SK-N-SH (cell line): ENCODE measurements at regions not wholly inside any gene's neighbourhood (a gene's known extent, or its start where the extent isn't known, plus 50 kb on each side); places are given as distances from the start of the nearest gene placed in this dataset.

ENCODE experiments used
- CTCF ChIA-PET: fragments of 300-600, 350-600 bp; formaldehyde crosslinking; extraction: SDS; loops from one replicate; lab custom pipeline; 2021; lab: Yijun Ruan, JAX
- POLR2A ChIA-PET: fragments of 350-600 bp; sonication (Branson Sonifier 250); formaldehyde crosslinking; extraction: SDS; loops from one replicate; lab custom pipeline; 2020; ENCODE audit warnings: antibody characterized with exemption, inconsistent platforms; lab: Yijun Ruan, JAX
- DNase-seq: peaks from one replicate; pipeline ENCODE4 v3.0.0; 2012
- H2AFZ ChIP-seq: fragments of 200-600 bp; sonication (generic); 2 replicates; pipeline ENCODE4 v1.8.1; 2016; ENCODE audit warnings: antibody characterized with exemption, mild to moderate bottlenecking, low read depth
- H3F3A ChIP-seq: fragments of 200-600 bp; sonication (generic); replicated peaks from 2 replicates; pipeline ENCODE3; 2016; ENCODE audit warnings: antibody characterized with exemption, mild to moderate bottlenecking; ENCODE audit not compliant: insufficient read depth
- H3K27ac ChIP-seq, 2 experiments: fragments of 200-500 bp in 1 of 2; fragments of 200-600 bp in 1 of 2; sonication (Bioruptor generic) in 1 of 2; sonication (generic), shearing (Covaris generic) in 1 of 2; 2 replicates each; pipeline versions ENCODE4 v1.5.1 to v1.6.1; 2014 to 2016; ENCODE audit warnings: low read depth in 2 of 2, inconsistent platforms in 1 of 2, low read length in 1 of 2, mild to moderate bottlenecking in 1 of 2, mixed read lengths in 1 of 2
- H3K27me3 ChIP-seq: fragments of 200-600 bp; sonication (generic), shearing (Covaris generic); 2 replicates; pipeline ENCODE4 v1.6.1; 2016; ENCODE audit warnings: mixed run types; ENCODE audit not compliant: insufficient read depth
- H3K36me3 ChIP-seq, 2 experiments: fragments of 200-500 bp in 1 of 2; fragments of 200-600 bp in 1 of 2; sonication (Bioruptor generic) in 1 of 2; sonication (generic) in 1 of 2; replicated peaks in 1 of 2; 2 replicates each; pipeline versions ENCODE3 to v1.5.1; 2014 to 2016; ENCODE audit warnings: low read length in 1 of 2, mild to moderate bottlenecking in 1 of 2; ENCODE audit not compliant: insufficient read depth in 2 of 2, control insufficient read depth in 1 of 2
- H3K4me1 ChIP-seq, 2 experiments: fragments of 200-500 bp in 1 of 2; fragments of 200-600 bp in 1 of 2; sonication (Bioruptor generic) in 1 of 2; sonication (generic), shearing (Covaris generic) in 1 of 2; 2 replicates each; pipeline versions ENCODE4 v1.5.1 to v1.6.1; 2014 to 2016; ENCODE audit warnings: low read depth in 1 of 2, low read length in 1 of 2, mixed run types in 1 of 2; ENCODE audit not compliant: insufficient read depth in 2 of 2, control insufficient read depth in 1 of 2
- H3K4me2 ChIP-seq: fragments of 200-600 bp; sonication (generic), shearing (Covaris generic); 2 replicates; pipeline ENCODE4 v1.6.1; 2017; ENCODE audit warnings: mixed run types
- H3K4me3 ChIP-seq, 2 experiments: fragments of 200-500 bp in 1 of 2; fragments of 200-600 bp in 1 of 2; sonication (Bioruptor generic) in 1 of 2; sonication (generic), shearing (Covaris generic) in 1 of 2; 2 replicates each; pipeline versions ENCODE4 v1.5.1 to v1.8.1; 2014 to 2016; ENCODE audit warnings: low read depth in 2 of 2, inconsistent platforms in 1 of 2, low read length in 1 of 2, mild to moderate bottlenecking in 1 of 2, mixed read lengths in 1 of 2, moderate library complexity in 1 of 2
- H3K79me2 ChIP-seq: fragments of 200-600 bp; sonication (generic); 2 replicates; pipeline ENCODE4 v1.8.1; 2017; ENCODE audit warnings: mild to moderate bottlenecking; ENCODE audit not compliant: insufficient read depth
- H3K9ac ChIP-seq: fragments of 200-600 bp; sonication (generic); 2 replicates; pipeline ENCODE4 v1.6.1; 2017; ENCODE audit warnings: mixed run types
- H3K9me2 ChIP-seq: fragments of 200-600 bp; sonication (generic); 2 replicates; pipeline ENCODE4 v1.6.1; 2017; ENCODE audit warnings: mixed run types
- H3K9me3 ChIP-seq: fragments of 200-600 bp; sonication (generic); 2 replicates; pipeline ENCODE4 v1.6.1; 2017; ENCODE audit warnings: mixed run types, mild to moderate bottlenecking, moderate library complexity
- H4K20me1 ChIP-seq: fragments of 200-600 bp; sonication (generic); 2 replicates; pipeline ENCODE4 v1.6.1; 2017; ENCODE audit warnings: mild to moderate bottlenecking, mixed run types; ENCODE audit not compliant: insufficient read depth
- CHD2 ChIP-seq: fragments of 150-350 bp; IDR thresholded peaks from 2 replicates; pipeline ENCODE4 v1.6.1; 2018; ENCODE audit warnings: low read length; ENCODE audit not compliant: partially characterized antibody
- ELF1 ChIP-seq: IDR thresholded peaks from 2 replicates; pipeline ENCODE4 v1.4.0; 2012
- EP300 ChIP-seq, 2 experiments: IDR thresholded peaks; 2 replicates each; pipeline versions ENCODE4 v1.4.0 to v1.6.1; 2012; ENCODE audit warnings: borderline replicate concordance in 1 of 2, low read depth in 1 of 2, low read length in 1 of 2
- EZH2phosphoT487 ChIP-seq: fragments of 200-600 bp; sonication (generic); IDR thresholded peaks from 2 replicates; pipeline ENCODE4 v1.6.1; 2017; ENCODE audit warnings: low read depth, mixed run types, mild to moderate bottlenecking, antibody characterized with exemption, moderate library complexity, borderline replicate concordance
- FOSL2 ChIP-seq: IDR thresholded peaks from 2 replicates; pipeline ENCODE4 v1.4.0; 2012; ENCODE audit warnings: low read depth, mild to moderate bottlenecking, moderate library complexity, borderline replicate concordance
- FOXJ3 ChIP-seq: sonication (generic); formaldehyde crosslinking; IDR thresholded peaks from 2 replicates; pipeline ENCODE4 v1.5.1; 2020; ENCODE audit warnings: mild to moderate bottlenecking, missing genetic modification reagents
- GABPA ChIP-seq: IDR thresholded peaks from 2 replicates; pipeline ENCODE4 v1.4.0; 2012; ENCODE audit warnings: low read depth, mild to moderate bottlenecking
- GATA2 ChIP-seq: sonication (generic); formaldehyde crosslinking; IDR thresholded peaks from 2 replicates; pipeline ENCODE4 v1.5.0; 2020; ENCODE audit warnings: mild to moderate bottlenecking, missing genetic modification reagents
- IRF3 ChIP-seq: fragments of 150-350 bp; IDR thresholded peaks from 2 replicates; pipeline ENCODE4 v1.6.1; 2016; ENCODE audit warnings: mild to moderate bottlenecking, low read depth, low read length
- JUND ChIP-seq: IDR thresholded peaks from 2 replicates; pipeline ENCODE4 v1.4.0; 2012
- MAX ChIP-seq: IDR thresholded peaks from 2 replicates; pipeline ENCODE4 v1.4.0; 2012; ENCODE audit warnings: low read depth
- MEF2A ChIP-seq: IDR thresholded peaks from 2 replicates; pipeline ENCODE4 v1.4.0; 2012; ENCODE audit warnings: low read depth, borderline replicate concordance
- MXI1 ChIP-seq: IDR thresholded peaks from 2 replicates; pipeline ENCODE4 v1.6.1; 2012; ENCODE audit warnings: mild to moderate bottlenecking, low read depth, low read length, improper control_type of control experiment
- NFIC ChIP-seq: IDR thresholded peaks from 2 replicates; pipeline ENCODE4 v1.4.0; 2012; ENCODE audit warnings: borderline replicate concordance
- NRF1 ChIP-seq: IDR thresholded peaks from 2 replicates; pipeline ENCODE4 v1.6.1; 2012; ENCODE audit warnings: low read depth, mild to moderate bottlenecking, low read length
- PBX3 ChIP-seq: IDR thresholded peaks from 2 replicates; pipeline ENCODE4; 2012
- POLR2AphosphoS5 ChIP-seq: IDR thresholded peaks from 2 replicates; pipeline ENCODE4 v1.6.1; 2012; ENCODE audit warnings: low read depth, low read length
- RAD21 ChIP-seq: IDR thresholded peaks from 2 replicates; pipeline ENCODE4 v1.6.1; 2012; ENCODE audit warnings: mild to moderate bottlenecking, low read length
- RCOR1 ChIP-seq: fragments of 150-350 bp; IDR thresholded peaks from 2 replicates; pipeline ENCODE4 v1.6.1; 2017; ENCODE audit warnings: antibody characterized with exemption, low read length
- RFX5 ChIP-seq: IDR thresholded peaks from 2 replicates; pipeline ENCODE4 v1.6.1; 2012; ENCODE audit warnings: mild to moderate bottlenecking, improper control_type of control experiment, low read length
- RXRA ChIP-seq: IDR thresholded peaks from 2 replicates; pipeline ENCODE4 v1.4.0; 2012; ENCODE audit warnings: low read depth, mild to moderate bottlenecking, borderline replicate concordance
- SIN3A ChIP-seq: IDR thresholded peaks from 2 replicates; pipeline ENCODE4 v1.6.1; 2012; ENCODE audit warnings: low read depth, mild to moderate bottlenecking, low read length, moderate library complexity, borderline replicate concordance
- SMC3 ChIP-seq: IDR thresholded peaks from 2 replicates; pipeline ENCODE4 v1.6.1; 2012; ENCODE audit warnings: low read depth, low read length, improper control_type of control experiment
- TAF1 ChIP-seq: IDR thresholded peaks from 2 replicates; pipeline ENCODE4 v1.6.1; 2012; ENCODE audit warnings: low read depth, mild to moderate bottlenecking, low read length, moderate library complexity, borderline replicate concordance
- TCF12 ChIP-seq: IDR thresholded peaks from 2 replicates; pipeline ENCODE4 v1.4.0; 2012
- TEAD4 ChIP-seq: IDR thresholded peaks from 2 replicates; pipeline ENCODE4 v1.4.0; 2012; ENCODE audit warnings: mild to moderate bottlenecking, borderline replicate concordance; ENCODE audit not compliant: insufficient read depth
- USF1 ChIP-seq: IDR thresholded peaks from 2 replicates; pipeline ENCODE4 v1.4.0; 2012; ENCODE audit warnings: low read depth, borderline replicate concordance
- YY1 ChIP-seq: IDR thresholded peaks from 2 replicates; pipeline ENCODE4 v1.4.0; 2012; ENCODE audit warnings: low read depth, mild to moderate bottlenecking
- ZBTB33 ChIP-seq: IDR thresholded peaks from 2 replicates; pipeline ENCODE4 v1.4.0; 2012; ENCODE audit warnings: low read depth, borderline replicate concordance
- WGBS: methylation state at CpG from one replicate; pipeline ENCODE4 v1.1.6; 2017; ENCODE audit warnings: low lambda C conversion rate; 5-methylcytosine and 5-hydroxymethylcytosine counted together

GRCh38 chr5:174371600-174372094, 326.1 kb downstream of the NSG2 start:
- WGBS: 10% methylated on average over 9 of the region's 10 CpGs
- Histone ChIP-seq H3K4me1 (peaks cover 8 to 14% of the 10 kb centered on the region in 2 experiments), H3K4me3 (no peak overlapping the region), H3K4me2 (peak overlapping the region; percentile 63; the same call in 1 of the 2 replicates), H3K9ac (peak overlapping the region; percentile 34; the same call in 1 of the 2 replicates), H4K20me1 (no peaks in the 10 kb centered on the region), H3K9me3 (no peaks in the 10 kb centered on the region), H3K27ac (peak overlapping the region; percentile 28 to 69; a peak in 3 of 4 replicates), H3K79me2 (no peaks in the 10 kb centered on the region), H3K9me2 (no peaks in the 10 kb centered on the region), H3K27me3 (no peaks in the 10 kb centered on the region), H3F3A (peaks cover 18% of the 10 kb centered on the region), H2AFZ (no peak overlapping the region), H3K36me3 (no peaks in the 10 kb centered on the region)
- DNase-seq: peak; percentile 28
- ChIA-PET POLR2A (interaction anchor here (0.6 kb wide), 1 partner anchor 102 kb away, joined by 5 read pairs; no protein-coding TSS in a partner anchor), CTCF (no interaction called here)
- 0 out of 2 replicates have a peak, but pooled peaks have one; percentile 32 for TF ChIP-seq MAX
- TF ChIP-seq IRF3: no peak
- TF ChIP-seq TCF12: peak; percentile 98
- peak; percentile 90 for TF ChIP-seq FOSL2
- TF ChIP-seq EZH2phosphoT487: no peak
- no peak for TF ChIP-seq GABPA
- TF ChIP-seq TEAD4: peak; percentile 86
- TF ChIP-seq NFIC: peak; percentile 92
- TF ChIP-seq ZBTB33: 0 out of 2 replicates have a peak, but pooled peaks have one; percentile 53
- no peak for TF ChIP-seq USF1
- peak; percentile 25; the same call in 1 of the 2 replicates for TF ChIP-seq ELF1
- no peak for TF ChIP-seq RFX5
- TF ChIP-seq MEF2A: peak; percentile 71; the same call in 1 of the 2 replicates
- TF ChIP-seq NRF1: no peak
- TF ChIP-seq PBX3: peak; percentile 97
- TF ChIP-seq POLR2AphosphoS5: peak; percentile 60; the same call in 1 of the 2 replicates
- TF ChIP-seq RAD21: no peak
- TF ChIP-seq RXRA: peak; percentile 97
- peak; percentile 50 for TF ChIP-seq GATA2 (CRISPR knock-in tag)
- TF ChIP-seq EP300 (IDR thresholded peaks at IDR 0.05; ENCODE audit: borderline replicate concordance in 1 of 2, low read depth in 1 of 2, low read length in 1 of 2): peak; percentile 39 to 97; a peak in 3 of 4 replicates
- TF ChIP-seq FOXJ3 (CRISPR knock-in tag): no peak
- TF ChIP-seq MXI1: no peak
- TF ChIP-seq TAF1: no peak
- peak; percentile 94 for TF ChIP-seq JUND
- TF ChIP-seq YY1: no peak
- no peak for TF ChIP-seq RCOR1
- no peak for TF ChIP-seq SMC3
- no peak for TF ChIP-seq SIN3A
- no peak for TF ChIP-seq CHD2
